Endodermal cell (in vitro differentiated cells): ENCODE measurements at regions not wholly inside any gene's neighbourhood (a gene's known extent, or its start where the extent isn't known, plus 50 kb on each side); places are given as distances from the start of the nearest gene placed in this dataset.
A peak's percentile ranks its signal among the peaks of the same experiment; 100 is the strongest.

Experiments used
- DNase-seq: peaks from one replicate; pipeline ENCODE4 v3.0.0-alpha.2; 2017
- H3K27ac ChIP-seq: 2 replicates; pipeline ENCODE4 v1.5.1; 2013; ENCODE audit warnings: mild to moderate bottlenecking, low read depth, low read length, moderate library complexity
- H3K27me3 ChIP-seq: 2 replicates; pipeline ENCODE4 v1.6.1; 2013; ENCODE audit warnings: mild to moderate bottlenecking, low read length, moderate library complexity; ENCODE audit not compliant: insufficient read depth, control insufficient read depth, poor library complexity, severe bottlenecking
- H3K36me3 ChIP-seq: 2 replicates; pipeline ENCODE4 v1.7.0; 2013; ENCODE audit warnings: mild to moderate bottlenecking, low read length, moderate library complexity; ENCODE audit not compliant: control insufficient read depth, insufficient read depth
- H3K4me1 ChIP-seq: one replicate; pipeline ENCODE4 v1.7.0; 2013; ENCODE audit warnings: low read length; ENCODE audit not compliant: control insufficient read depth, insufficient read depth
- H3K4me3 ChIP-seq: 2 replicates; pipeline ENCODE4 v1.5.1; 2013; ENCODE audit warnings: mild to moderate bottlenecking, low read length, moderate library complexity
- H3K9ac ChIP-seq: 2 replicates; pipeline ENCODE4 v1.6.1; 2013; ENCODE audit warnings: mild to moderate bottlenecking, low read length, moderate library complexity; ENCODE audit not compliant: poor library complexity, severe bottlenecking; ENCODE audit errors: extremely low read depth
- H3K9me3 ChIP-seq: 2 replicates; pipeline ENCODE4 v1.6.1; 2013; ENCODE audit warnings: mild to moderate bottlenecking, low read length, moderate library complexity; ENCODE audit not compliant: control insufficient read depth
- H3K27ac Mint-ChIP-seq: 2 replicates; pipeline ENCODE4 v1.8.0; 2020; ENCODE audit warnings: mixed read lengths
- H3K27me3 Mint-ChIP-seq: 2 replicates; pipeline ENCODE4 v1.8.0; 2021; ENCODE audit warnings: mild to moderate bottlenecking, mixed read lengths; ENCODE audit not compliant: insufficient read depth
- H3K36me3 Mint-ChIP-seq: 2 replicates; pipeline ENCODE4 v1.8.0; 2020; ENCODE audit warnings: low read depth, mixed read lengths
- H3K4me1 Mint-ChIP-seq: 2 replicates; pipeline ENCODE4 v1.8.0; 2020; ENCODE audit warnings: mixed read lengths
- H3K4me3 Mint-ChIP-seq: 2 replicates; pipeline ENCODE4 v1.8.0; 2020; ENCODE audit warnings: mild to moderate bottlenecking, moderate library complexity, mixed read lengths
- H3K9me3 Mint-ChIP-seq: 2 replicates; pipeline ENCODE4 v1.8.0; 2020; ENCODE audit warnings: mild to moderate bottlenecking, mixed read lengths
- WGBS, 2 experiments: methylation state at CpG; one replicate each; pipeline versions ENCODE4 v1.1.5 to v1.1.7; 2013; ENCODE audit warnings: missing lambda C conversion rate in 2 of 2, mixed read lengths in 1 of 2; ENCODE audit not compliant: insufficient coverage in 1 of 2, insufficient read length in 1 of 2; 5-methylcytosine and 5-hydroxymethylcytosine counted together
- TF ChIP-seq, protein P1 (sequence below): fragments of 200-600 bp; sonication (generic); conservative IDR thresholded peaks from 2 replicates; pipeline ENCODE4 v1.5.0; 2021; ENCODE audit warnings: antibody characterized with exemption, mild to moderate bottlenecking

DNA sequence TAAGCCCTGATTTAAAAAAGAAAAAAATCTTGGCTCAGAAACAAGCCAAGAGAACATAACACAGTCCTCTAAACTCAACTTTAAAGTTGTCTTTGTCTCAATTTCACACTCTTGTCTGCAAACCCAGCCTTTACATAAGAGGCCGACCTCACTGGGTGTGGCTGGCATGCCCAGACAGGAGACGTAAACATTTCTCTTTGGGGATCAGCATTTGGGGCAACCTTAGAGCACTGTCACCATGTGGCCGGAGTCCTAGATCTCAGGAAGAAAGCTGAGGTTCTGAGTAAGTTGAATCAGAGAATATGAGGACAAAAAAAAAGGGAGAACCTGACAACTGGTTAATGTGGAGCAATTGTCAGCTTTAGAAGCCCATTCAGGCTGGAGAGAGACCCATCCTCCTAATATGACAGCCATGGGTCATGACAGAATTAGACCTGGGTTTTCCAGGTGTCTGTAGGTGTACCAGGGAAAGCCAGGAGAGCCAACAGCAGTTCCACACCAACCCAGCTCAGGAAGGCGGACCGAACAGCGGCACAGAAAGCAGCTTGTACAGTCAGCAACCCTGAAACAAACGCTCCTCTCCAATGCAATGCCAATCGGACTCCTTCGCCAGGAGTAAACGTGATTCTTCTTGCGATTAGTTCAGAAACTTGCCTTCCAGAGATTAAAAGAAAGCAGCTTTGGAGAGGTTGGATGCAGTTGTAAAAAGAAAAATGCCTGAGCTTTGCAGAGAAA lies 97.9 kb upstream of the MAP3K1 start:
- H3K36me3 ChIP-seq = no peaks in the 10 kb centered on the region
- WGBS, 2 experiments = 94 to 98% methylated on average over 9 to 11 of the region's 11 CpGs

DNA sequence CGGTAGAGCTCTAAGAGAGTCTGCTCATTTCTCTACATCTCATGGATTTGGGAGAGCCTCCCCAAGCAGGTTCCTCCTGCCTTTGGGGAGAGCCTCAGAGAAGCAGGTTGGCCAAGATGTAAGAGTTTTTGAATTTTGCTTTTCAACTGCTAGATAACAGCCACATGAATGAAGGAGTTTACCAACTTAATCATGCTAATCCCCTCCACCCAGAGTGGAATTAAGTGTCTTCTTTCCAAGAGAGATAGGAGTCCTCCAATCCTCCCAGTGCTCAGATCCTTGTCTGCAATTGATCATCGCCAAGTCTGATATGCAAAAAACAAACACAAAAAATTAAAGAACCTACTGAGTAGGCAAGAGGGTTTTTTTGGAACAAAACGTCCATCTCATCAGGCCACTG lies 99.4 kb upstream of the MAP3K1 start:
- Histone ChIP-seq H3K9me3 (no peaks in the 10 kb centered on the region), H3K27me3 (peaks cover 18% of the 10 kb centered on the region), H3K36me3 (no peaks in the 10 kb centered on the region), H3K4me1 (peaks cover 4% of the 10 kb centered on the region), H3K27ac (no peak overlapping the region), H3K9ac (no peak overlapping the region), H3K4me3 (no peak overlapping the region)
- TF ChIP-seq, protein P1, sequence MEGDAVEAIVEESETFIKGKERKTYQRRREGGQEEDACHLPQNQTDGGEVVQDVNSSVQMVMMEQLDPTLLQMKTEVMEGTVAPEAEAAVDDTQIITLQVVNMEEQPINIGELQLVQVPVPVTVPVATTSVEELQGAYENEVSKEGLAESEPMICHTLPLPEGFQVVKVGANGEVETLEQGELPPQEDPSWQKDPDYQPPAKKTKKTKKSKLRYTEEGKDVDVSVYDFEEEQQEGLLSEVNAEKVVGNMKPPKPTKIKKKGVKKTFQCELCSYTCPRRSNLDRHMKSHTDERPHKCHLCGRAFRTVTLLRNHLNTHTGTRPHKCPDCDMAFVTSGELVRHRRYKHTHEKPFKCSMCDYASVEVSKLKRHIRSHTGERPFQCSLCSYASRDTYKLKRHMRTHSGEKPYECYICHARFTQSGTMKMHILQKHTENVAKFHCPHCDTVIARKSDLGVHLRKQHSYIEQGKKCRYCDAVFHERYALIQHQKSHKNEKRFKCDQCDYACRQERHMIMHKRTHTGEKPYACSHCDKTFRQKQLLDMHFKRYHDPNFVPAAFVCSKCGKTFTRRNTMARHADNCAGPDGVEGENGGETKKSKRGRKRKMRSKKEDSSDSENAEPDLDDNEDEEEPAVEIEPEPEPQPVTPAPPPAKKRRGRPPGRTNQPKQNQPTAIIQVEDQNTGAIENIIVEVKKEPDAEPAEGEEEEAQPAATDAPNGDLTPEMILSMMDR = no peak
- H3K27me3 Mint-ChIP-seq = peaks cover 26% of the 10 kb centered on the region
- H3K27ac Mint-ChIP-seq = no peak overlapping the region
- 75 to 82% methylated on average over 2 to 3 of the region's 3 CpGs for WGBS, 2 experiments
- H3K4me1 Mint-ChIP-seq = peaks cover 48% of the 10 kb centered on the region
- no peaks in the 10 kb centered on the region for H3K36me3 Mint-ChIP-seq
- H3K9me3 Mint-ChIP-seq = no peaks in the 10 kb centered on the region
- DNase-seq = no peak
- no peak overlapping the region for H3K4me3 Mint-ChIP-seq

More for the DNA sequence above, 97.9 kb upstream of the MAP3K1 start:
- Mint-ChIP-seq H3K36me3 (no peaks in the 10 kb centered on the region), H3K27me3 (peaks cover 26% of the 10 kb centered on the region), H3K27ac (no peak overlapping the region), H3K9me3 (no peaks in the 10 kb centered on the region), H3K4me1 (peaks cover 48% of the 10 kb centered on the region), H3K4me3 (no peak overlapping the region)
- Histone ChIP-seq H3K4me1 (peaks cover 4% of the 10 kb centered on the region), H3K9me3 (no peaks in the 10 kb centered on the region), H3K4me3 (no peak overlapping the region), H3K27me3 (peaks cover 18% of the 10 kb centered on the region), H3K27ac (no peak overlapping the region), H3K9ac (no peak overlapping the region)
- DNase-seq = no peak
- TF ChIP-seq, protein P1 = no peak

DNA sequence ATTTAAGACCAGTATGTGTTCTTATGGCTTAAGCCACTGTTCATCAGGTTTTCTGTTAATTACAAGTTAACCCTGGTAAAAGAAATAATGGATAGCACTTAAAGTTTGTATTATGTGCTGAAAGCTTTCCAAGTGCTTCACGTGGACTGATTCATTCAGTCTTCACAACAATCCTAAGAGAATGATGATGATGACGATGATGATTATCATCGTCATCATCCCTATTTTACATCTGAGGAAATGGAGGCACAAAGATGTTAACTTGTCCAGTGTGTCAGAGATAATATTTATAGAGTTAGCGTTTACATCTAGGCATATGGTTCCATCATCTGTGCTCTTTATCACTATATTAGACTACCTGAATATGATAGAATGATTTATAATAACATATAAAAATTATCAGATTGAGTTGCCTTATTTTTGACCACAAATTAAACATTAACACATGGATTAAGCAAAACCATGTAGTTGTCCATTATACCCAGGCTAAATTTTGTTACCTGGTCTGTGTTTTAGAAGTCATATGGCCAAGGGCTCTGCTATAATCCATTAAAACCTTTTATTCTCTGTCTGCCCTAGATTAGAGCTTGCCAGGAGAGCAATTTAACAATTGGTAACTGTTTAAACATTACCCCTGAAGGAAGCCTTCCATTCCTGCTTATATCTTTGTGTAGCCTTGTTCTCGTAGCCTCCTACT lies 102.3 kb upstream of the MAP3K1 start:
- peaks cover 6% of the 10 kb centered on the region for H3K9me3 ChIP-seq
- peaks cover 48% of the 10 kb centered on the region for H3K4me1 Mint-ChIP-seq
- H3K9ac ChIP-seq = no peak overlapping the region
- no peaks in the 10 kb centered on the region for H3K36me3 ChIP-seq
- H3K27me3 Mint-ChIP-seq = peaks cover 15% of the 10 kb centered on the region
- peaks cover 4% of the 10 kb centered on the region for H3K4me1 ChIP-seq
- WGBS, 2 experiments = 77 to 82% methylated on average over 3 to 5 of the region's 5 CpGs
- H3K9me3 Mint-ChIP-seq = peaks cover 7% of the 10 kb centered on the region
- peaks cover 5% of the 10 kb centered on the region for H3K27me3 ChIP-seq
- TF ChIP-seq, protein P1 = no peak
- no peak overlapping the region for H3K27ac ChIP-seq
- no peak for DNase-seq
- no peaks in the 10 kb centered on the region for H3K36me3 Mint-ChIP-seq
- peak overlapping the region; percentile 66 for H3K4me3 ChIP-seq
- peak overlapping the region; percentile 15 for H3K4me3 Mint-ChIP-seq
- peak overlapping the region; percentile 37 for H3K27ac Mint-ChIP-seq
